ENCODE measurements at regions not wholly inside any gene's neighbourhood (a gene's known extent, or its start where the extent isn't known, plus 50 kb on each side); places are given as distances from the start of the nearest gene placed in this dataset.
A peak's percentile ranks its signal among the peaks of the same experiment; 100 is the strongest.

DNA sequence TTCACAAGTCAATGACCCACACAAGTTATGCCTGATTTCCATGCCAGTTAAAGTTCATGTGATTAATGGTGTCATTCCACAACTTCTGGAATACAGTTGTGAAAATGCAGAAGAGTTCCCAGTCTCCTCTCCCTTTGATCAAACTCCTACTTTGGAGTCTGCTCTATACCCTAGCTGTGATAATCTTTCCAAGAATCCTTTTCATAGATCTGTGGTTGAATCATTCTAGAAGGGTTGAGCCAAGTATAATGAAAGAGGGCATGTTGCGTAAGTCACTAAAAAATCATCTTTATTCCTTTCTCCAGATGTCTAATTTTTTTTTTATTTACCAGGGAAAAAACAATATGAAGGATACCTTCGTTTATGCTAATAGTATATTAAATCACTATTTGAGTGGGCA lies 89.7 kb upstream of the CARD18 start:
- peak; percentile 65 for DNase-seq

DNA sequence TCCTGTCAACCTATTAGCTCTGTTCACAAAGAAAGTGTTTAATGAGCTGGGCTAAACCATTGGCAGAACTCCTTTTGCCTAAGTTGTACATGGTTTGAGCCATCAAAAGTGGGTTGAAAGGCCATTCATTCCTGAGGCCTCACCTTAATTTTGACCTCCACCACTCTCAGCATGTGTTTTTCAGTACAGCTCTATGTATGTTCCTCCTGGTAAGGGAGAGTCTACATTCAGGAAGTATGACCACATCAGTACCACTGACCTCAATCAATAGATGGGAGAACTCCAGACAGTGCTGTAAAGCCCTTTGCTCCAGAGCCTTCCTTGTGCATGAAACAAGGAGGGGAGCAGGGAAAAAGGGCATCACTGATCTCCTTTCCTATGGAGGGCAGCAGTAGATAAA lies 87.8 kb upstream of the CARD18 start:
- no peak for DNase-seq

DNA sequence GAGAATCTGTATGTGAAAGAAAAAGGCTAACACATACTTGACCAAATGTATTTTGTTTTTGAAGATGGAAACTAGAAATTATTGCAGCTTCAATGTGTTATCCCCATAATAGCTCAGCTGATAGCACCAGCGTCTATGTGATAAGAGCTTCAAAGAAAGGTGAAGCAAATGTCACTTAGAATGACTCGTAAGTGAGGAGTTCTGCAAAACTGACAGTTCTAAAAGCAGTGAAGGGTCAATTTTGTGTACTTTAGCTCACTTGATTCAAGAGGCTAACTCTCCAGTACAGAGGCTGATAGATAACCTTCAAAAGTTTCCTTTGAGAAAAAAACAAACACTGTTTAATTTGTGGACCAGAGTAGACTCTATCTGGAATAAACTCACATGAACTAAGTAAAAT lies 87.2 kb upstream of the CARD18 start:
- no peak for DNase-seq

DNA sequence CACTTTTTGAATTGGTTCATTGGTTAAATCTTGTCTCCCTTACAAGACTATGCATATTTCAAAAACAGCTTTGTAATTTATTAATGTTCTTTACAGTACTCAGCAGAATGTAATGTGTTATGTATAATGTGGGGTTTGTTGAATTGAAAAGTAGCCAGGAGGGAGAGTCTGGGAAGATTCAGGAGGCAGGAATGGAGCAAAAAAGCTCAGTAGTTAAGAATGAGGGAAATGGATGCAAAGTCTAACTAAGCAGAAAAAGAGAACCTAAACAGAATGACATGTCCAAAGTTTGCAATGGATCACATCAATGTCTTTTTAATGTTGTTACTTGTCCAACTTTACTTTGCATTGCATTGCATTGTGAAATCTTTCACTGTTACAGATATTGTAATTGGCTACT lies 86.5 kb upstream of the CARD18 start:
- peak; percentile 61 for DNase-seq

DNA sequence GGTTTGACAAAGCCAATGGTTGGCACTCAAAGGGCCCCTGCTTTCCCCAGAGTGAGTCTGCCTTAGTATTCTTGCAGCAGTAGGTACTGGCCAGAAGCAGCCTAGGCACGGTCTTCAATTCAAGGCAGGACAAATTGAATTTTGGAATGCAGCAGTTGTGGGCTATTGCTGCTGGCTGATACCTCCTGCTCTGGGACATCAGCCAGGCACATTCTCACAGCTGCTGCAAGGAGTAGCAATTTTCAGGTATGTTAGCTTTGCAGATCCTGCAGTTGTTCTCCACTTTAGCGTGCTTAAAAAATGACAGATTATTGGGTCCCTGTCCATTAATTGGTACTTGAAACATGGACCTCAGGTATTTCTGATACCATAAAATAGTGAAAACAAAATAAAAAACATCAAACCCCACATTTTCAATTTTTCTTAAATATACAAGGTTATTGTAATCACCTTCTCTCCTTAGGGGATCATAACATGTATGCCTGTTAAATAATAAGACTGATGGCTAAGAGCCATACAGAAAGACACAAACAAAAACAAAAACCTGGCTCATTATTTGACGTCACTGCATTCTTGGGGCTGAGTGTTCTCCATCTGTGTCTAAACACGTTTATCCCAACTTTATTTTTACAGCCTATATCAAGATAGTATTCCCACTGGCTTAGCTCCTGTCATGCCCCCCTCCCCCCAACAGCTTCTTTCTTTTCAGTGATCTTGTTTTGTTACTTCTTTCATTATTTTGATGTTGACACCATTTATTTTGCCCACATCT lies 85.1 kb upstream of the CARD18 start:
- no peak for DNase-seq

DNA sequence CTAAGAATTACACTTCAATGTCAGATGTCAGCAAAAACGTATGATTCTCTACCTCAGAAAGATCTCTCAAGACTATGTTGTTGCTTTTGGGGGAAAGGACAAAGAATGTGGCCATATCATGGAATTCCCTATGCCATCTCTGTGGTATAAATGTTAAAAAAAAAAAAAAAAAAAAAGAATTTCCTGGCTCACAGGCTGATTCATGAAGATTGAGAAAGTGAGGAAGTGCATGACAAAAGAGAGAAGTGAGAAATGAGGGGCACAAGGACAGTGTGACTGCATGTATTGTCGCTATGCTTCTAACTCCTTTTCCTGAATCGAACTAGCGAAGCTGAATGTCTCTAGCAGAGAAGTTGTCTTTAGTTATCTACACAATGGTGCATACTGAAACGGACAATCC lies 80.6 kb upstream of the CARD18 start:
- DNase-seq = no peak

DNA sequence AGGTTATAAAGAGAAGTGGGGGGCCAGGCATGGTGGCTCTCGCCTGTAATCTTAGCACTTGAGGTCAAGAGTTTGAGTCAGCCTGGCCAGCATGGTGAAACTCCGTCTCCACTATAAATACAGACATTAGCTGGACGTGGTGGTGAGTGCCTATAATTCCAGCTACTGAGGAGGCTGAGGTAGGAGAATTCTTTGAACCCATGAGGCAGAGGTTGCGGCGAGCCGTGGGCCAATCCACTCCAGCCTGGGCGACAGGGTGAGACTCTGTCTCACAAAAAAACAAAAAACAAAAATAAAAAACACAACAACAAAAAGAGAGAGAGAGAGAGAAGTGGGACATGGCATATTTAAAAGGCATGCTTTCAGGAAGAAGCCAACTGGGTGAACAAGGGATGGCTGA lies 80.1 kb upstream of the CARD18 start:
- DNase-seq = no peak

DNA sequence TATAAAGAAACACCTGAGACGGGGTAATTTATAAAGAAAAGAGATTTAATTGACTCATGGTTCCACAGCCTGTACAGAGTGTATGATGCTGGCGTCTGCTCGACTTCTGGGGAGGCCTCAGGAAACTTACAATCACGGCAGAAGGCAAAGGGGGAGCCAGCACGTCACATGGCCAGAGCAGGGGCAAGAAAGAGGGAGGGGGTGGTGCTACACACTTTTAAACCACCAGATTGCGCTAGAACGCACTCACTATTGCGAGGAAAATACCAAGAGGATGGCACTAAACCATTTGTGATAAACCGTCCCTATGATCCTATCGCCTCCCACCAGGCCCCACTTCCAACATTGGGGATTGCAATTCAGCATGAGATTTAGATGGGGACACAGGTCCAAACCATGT lies 79.7 kb upstream of the CARD18 start:
- no peak for DNase-seq

DNA sequence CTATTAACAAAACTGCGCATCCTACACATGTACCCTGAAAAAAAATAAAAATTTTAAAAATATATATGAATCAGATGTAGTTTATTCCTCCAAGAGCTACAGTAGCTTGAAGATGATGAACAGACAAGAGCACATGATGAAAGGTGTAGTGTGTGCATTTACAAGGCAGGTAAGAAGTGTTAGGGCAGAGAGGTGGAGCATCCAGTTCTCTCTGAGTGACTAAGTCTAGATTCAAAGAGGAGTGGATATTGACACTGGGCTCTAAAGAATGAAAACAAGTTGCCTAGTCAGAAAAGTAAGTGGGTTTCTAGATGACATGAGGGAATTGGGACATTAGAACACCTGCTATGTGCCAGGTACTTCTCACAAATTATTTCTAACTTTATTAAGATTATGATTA lies 76.0 kb upstream of the CARD18 start:
- no peak for DNase-seq

DNA sequence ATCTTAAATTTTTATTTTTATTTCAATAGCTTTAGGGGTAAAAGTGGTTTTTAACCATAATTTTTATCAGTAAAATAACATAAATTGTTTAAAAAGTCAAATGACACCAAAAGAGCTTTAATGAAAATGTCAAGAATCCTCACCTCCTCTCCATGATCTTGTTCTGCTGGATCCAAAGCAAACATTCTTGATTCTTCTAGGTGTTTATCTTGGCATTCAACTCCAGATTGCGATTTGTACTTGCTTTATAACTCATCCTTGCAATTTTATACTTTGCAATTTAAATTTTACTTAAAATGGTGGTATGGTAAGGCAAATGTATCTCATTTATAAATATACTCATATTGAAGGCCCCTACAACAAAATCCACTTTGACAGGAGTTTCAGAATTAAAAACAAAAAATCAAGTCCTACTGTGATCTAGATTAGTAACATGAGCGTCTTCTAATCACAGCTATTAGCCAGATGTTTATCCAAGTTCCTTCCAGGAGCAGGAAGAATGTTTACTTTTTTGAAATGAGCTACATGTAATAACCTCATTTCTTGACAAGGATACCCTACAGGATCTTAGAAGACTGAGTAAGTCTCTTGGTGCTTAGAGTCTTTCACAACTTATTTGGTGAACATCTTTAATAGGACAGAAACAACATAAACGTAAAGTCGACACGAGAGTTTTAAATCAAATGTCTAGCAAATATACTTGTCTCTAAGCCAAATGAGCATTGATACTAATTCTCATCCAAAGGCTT lies 72.4 kb upstream of the CARD18 start:
- DNase-seq = peak; percentile 15

DNA sequence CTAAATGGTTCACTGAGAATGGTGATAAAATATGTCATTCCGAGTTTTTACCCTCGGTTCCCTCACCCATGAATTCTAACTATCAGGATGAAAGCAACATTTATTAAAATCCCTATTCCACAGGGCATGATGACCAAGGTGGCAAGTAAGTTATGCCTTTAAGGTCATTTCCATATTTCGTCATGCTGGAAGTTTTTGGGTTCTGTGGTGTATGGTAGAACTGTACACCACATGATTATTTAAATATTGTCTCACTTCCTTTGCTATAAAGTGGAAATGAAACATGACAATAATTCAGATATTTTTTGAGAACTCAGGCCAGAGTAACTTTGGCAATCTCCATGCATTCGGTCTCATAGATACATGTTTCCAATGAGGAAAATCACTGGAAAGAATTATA lies 68.5 kb upstream of the CARD18 start:
- DNase-seq = no peak

DNA sequence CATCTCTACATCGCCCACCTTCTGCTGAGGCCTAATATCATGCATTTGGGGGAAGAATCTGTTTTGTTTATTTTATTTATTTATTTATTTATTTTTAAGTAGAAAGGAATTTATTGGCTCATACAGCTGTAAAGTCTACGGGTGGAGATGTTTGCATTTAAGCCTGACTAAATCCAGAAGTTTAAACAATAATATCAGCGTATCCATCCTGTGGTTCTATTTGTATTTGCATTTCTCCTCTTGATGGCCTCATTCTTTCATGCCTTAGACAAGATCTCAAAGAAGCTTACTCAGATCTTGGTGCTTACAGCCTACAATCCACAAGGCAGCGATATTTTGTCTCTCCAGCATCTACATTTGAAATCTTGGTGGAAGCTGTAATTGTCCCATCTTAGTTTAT lies 67.1 kb upstream of the CARD18 start:
- no peak for DNase-seq

DNA sequence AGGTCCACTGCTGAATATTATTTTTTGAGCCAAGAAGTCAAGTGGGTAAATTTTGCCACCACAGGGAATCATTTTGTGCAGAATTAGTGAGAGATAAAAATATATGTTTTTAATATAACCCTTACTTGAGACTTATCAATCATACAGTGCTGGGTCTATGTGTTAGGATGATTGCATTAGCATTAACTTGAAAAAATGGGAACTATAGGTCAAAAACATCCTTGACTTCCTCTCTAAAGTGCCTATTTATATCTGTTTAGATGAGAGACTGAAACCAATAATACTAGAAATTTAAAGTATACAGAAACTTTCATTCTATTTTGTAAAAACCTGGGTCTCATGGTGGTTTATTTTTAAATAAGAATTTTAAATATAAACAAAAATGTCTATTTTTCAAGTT lies 65.1 kb upstream of the CARD18 start:
- DNase-seq = no peak

DNA sequence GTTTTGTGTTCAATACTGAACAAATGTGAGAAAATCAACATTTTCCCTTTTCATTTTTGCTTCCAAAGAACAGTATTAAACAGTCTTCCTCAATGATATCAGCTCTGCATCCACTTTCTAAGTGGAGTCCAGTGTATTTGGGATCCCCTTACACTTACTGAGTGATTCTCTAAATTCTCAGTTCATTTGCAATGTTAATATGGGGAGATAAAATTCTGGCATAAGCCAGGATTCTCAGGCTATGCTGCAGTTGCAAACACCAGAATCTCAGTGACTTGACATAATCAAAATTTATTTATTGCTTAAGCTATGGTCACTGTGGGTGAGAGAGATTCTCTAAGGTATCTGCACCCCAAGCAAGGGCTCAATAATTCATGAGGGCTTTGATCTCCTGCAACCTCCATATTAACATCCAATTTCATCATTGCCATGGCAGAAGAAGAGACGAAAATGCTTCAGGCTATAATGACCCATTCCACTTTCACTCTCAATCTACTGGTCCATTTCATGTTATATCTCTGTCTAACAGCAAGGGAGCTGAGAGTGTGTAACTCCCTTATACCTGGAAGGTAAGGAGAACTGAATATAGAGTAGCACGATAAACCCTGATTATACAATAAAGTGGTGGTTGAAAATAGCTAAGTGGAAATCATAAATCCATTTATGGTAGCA lies 64.1 kb upstream of the CARD18 start:
- DNase-seq = no peak

DNA sequence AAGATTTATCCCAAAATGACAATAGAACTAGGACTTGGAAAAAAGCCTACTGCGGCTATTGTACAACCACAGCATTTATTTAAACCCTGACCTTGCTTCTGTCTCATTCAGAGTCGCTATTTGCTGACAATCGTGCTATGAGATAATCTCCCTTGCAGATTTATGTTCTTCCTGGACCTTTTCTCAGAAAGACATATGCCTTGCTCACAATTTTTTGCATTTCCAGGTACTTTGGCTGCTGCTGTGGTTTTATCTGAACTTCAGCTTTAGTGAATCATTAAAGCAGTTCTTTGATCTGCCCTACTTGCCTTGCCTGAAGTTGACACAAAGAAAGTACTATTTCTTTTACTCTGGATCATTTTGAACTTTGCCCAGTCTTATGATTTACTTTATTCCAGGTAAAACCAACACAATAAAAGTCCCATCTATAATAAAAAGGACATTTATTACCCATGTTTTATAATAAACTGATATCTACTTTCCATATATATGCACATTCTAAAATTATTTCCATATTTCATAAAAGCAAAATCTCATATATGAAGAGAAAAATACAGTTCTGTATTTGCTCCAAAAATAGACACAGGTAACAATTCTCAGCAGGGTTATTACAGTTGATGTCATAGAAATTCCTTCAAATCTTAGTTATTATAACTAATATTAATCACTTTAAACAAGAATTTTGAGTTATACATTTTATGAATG lies 63.4 kb upstream of the CARD18 start:
- DNase-seq = no peak

DNA sequence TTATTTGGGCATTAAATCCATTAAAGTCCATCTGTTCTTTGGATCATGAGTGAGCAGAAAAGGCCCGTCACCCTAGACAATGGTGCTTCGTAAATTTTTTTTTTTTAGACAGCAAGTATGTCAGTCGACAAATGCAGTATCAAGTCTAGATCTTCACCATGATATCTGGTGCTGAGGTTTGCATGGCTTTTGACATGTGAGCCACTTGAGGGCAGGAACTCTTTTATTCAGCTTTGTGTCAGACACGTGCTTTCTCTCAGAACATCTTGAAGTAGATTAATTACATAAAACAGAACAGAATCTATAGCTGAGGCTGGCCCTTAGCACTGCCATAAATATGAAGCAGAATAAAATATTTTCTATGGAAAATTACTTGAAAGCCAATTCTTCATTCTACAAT lies 62.9 kb upstream of the CARD18 start:
- no peak for DNase-seq

DNA sequence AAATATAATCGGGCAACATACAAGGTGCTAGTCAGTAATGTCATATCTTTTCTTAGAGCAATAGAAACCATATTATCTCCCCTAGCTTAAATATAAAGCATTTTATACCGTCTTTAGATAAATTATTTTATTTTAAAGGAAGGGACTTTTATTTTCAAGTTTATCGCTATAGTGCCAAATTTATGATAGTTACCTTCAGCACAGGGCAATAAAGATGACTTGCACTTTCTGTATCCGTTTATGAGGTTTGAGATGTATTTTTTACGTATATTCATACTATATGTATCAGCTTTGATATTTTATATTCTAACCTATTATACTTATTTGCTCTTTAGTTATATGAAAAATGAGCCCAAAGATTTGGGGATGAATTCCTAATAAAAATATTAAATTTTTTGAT lies 61.6 kb upstream of the CARD18 start:
- no peak for DNase-seq

DNA sequence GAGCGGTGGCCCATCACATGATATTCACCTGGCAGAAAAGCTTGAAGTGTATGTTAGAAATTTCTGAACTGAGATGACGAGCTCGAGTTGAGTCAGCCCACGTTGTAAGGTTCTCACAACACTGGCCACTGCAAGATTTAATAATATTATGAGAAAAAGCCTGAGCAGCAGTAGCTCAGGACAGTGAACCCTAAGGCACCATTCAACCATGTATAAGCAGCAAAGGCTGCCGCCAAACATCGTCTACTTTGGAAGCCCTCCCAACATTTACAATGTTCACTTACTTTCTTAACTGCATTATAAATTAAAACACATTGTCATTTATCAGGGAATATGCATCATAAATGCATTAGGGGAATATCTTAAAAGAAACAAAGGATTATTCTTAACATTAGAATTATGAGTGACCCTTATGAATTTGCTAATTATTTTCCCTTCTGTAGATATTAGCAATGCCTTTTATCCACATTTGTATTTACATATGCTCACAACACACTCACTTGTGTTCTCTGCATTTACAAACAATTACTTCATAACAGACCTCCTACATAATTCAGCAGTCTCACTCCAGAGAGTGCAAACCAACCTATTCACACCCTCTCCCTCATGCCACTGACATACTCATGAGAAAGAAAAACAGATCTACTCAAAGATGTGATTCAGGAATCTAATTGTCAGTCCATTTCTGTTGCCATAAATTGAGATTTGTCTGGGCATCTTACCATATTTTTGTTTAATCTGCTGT lies 57.7 kb upstream of the CARD18 start:
- no peak for DNase-seq

DNA sequence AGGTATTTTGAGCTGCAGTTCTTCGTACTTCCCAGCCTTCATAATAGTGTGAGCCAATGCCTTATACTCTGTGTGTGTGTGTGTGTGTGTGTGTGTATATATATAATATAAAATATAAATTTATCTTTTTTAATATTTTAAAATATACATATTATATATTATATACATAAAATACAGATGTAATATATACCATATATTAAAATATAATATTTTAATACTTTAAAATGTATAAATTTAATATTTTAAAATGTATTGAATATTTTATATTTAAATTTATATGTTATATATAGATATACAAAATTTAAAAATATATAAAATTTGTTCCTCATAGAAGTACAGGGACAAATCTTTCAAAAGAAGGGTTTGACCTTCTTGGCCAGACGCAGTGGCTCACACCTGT lies 53.7 kb upstream of the CARD18 start:
- no peak for DNase-seq

DNA sequence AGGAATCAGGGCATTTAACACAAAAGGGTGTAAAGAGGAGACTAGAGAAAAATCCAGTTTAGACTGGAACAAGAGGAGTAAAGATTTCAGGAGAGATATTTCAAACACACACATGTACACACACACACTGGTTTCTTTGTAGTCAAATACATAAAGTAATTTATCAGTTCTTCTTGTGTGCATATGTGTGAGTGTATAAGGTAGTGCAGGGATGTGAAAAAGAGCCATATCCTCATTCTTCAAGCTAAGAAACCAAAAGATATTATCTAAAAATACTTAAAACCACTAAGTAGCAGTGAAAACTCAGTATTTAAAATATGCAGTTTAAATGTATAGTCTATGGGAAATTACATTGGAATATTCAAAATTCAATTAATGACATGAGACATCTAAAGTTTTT lies 52.5 kb upstream of the CARD18 start:
- no peak for DNase-seq

DNA sequence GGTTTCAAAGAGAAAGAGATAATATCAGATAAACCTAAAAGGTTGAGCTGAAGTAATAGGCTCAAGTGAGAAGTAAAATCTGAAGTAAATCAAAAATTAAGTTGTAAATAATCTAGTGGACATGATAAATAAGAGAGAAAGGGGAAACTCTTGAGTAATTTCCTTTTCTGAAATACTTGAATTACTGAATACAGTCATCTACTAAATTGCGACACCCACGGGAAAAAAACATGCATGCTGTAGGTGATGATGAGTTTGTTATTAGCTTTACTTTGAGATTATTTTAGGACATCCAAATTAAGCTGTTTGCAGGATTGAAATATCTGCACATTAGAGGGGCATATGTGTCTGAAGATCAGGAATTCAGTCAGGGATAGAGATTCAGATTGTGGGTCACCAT lies 50.0 kb upstream of the CARD18 start:
- DNase-seq = peak; percentile 35

All from fibroblast of skin of right quadriceps (primary cell).